ENCODE measurements at regions not wholly inside any gene's neighbourhood (a gene's known extent, or its start where the extent isn't known, plus 50 kb on each side); places are given as distances from the start of the nearest gene placed in this dataset.

GRCh38 chr12:5251786-5252185 is 180.1 kb upstream of the NTF3 start:
- H3K4me3 Mint-ChIP-seq: no peak overlapping the region
- H3K4me1 ChIP-seq (ENCODE audit: insufficient read depth): peaks cover 3% of the 10 kb centered on the region; the same call in 1 of the 2 replicates

GRCh38 chr12:5254703-5255102 is 177.2 kb upstream of the NTF3 start:
- Histone ChIP-seq H3K4me2 (no peak overlapping the region), H4K20me1 (replicated peaks; ENCODE audit: insufficient read depth) (no peaks in the 10 kb centered on the region), H3K27ac (ENCODE audit: low read depth) (no peak overlapping the region), H3K36me3 (ENCODE audit: insufficient read depth) (no peaks in the 10 kb centered on the region), H3K9me2 (ENCODE audit: insufficient read depth) (no peaks in the 10 kb centered on the region), H3K4me3 (no peak overlapping the region), H3K4me1 (ENCODE audit: insufficient read depth) (peaks cover 20% of the 10 kb centered on the region), H3F3A (replicated peaks; ENCODE audit: low read depth) (no peaks in the 10 kb centered on the region), H3K27me3 (ENCODE audit: insufficient read depth) (no peaks in the 10 kb centered on the region), H3K79me2 (replicated peaks; ENCODE audit: insufficient read depth) (no peaks in the 10 kb centered on the region), H2AFZ (no peak overlapping the region)
- Mint-ChIP-seq H3K9me3 (no peaks in the 10 kb centered on the region), H3K36me3 (ENCODE audit: low read depth) (no peaks in the 10 kb centered on the region), H3K4me3 (no peak overlapping the region), H3K27ac (no peak overlapping the region), H3K4me1 (peaks cover 19% of the 10 kb centered on the region), H3K27me3 (ENCODE audit: insufficient read depth, low read depth, poor library complexity) (no peaks in the 10 kb centered on the region)
- no peak for DNase-seq (ENCODE audit: low spot score)
- peak; percentile 48; the same call in 2 of the 3 replicates for ATAC-seq
- TF ChIP-seq ZNF114 (CRISPR knock-in tag; IDR thresholded peaks at IDR 0.05): no peak
- TF ChIP-seq CTCF (conservative IDR thresholded peaks at IDR 0.05; ENCODE audit: low read depth in 2 of 2): no peak
- TF ChIP-seq JUNB (IDR thresholded peaks at IDR 0.05; ENCODE audit: unreplicated experiment): no peak
- no peak for TF ChIP-seq EZH2phosphoT487 (IDR thresholded peaks at IDR 0.05; ENCODE audit: unreplicated experiment)
- no peak for TF ChIP-seq CREB1 (CRISPR knock-in tag; IDR thresholded peaks at IDR 0.05; ENCODE audit: low read depth)
- TF ChIP-seq ETS1 (IDR thresholded peaks at IDR 0.05): no peak
- no peak for TF ChIP-seq STAT1 (IDR thresholded peaks at IDR 0.05; ENCODE audit: unreplicated experiment)
- TF ChIP-seq NANOG (IDR thresholded peaks at IDR 0.05; ENCODE audit: borderline replicate concordance): no peak
- TF ChIP-seq EZH2 (IDR thresholded peaks at IDR 0.05; ENCODE audit: low read depth, unreplicated experiment): no peak
- no peak for TF ChIP-seq ZNF462 (CRISPR knock-in tag; IDR thresholded peaks at IDR 0.05)
- no peak for TF ChIP-seq POLR2AphosphoS5 (IDR thresholded peaks at IDR 0.05; ENCODE audit: low read depth)

More at GRCh38 chr12:5251786-5252185, 180.1 kb upstream of the NTF3 start:
- no peaks in the 10 kb centered on the region for H3F3A ChIP-seq (replicated peaks; ENCODE audit: low read depth)
- Mint-ChIP-seq H3K27me3 (ENCODE audit: insufficient read depth, low read depth, poor library complexity) (no peaks in the 10 kb centered on the region), H3K4me1 (peaks cover 7% of the 10 kb centered on the region; the same call in 2 of the 3 replicates), H3K36me3 (ENCODE audit: low read depth) (no peaks in the 10 kb centered on the region), H3K9me3 (no peaks in the 10 kb centered on the region), H3K27ac (no peak overlapping the region)
- H3K27me3 ChIP-seq (ENCODE audit: insufficient read depth): no peaks in the 10 kb centered on the region
- TF ChIP-seq ZNF114 (CRISPR knock-in tag; IDR thresholded peaks at IDR 0.05) (no peak), NANOG (IDR thresholded peaks at IDR 0.05; ENCODE audit: borderline replicate concordance) (no peak), JUNB (IDR thresholded peaks at IDR 0.05; ENCODE audit: unreplicated experiment) (no peak)
- H3K4me2 ChIP-seq: no peak overlapping the region
- no peak for DNase-seq (ENCODE audit: low spot score)
- H3K9me2 ChIP-seq (ENCODE audit: insufficient read depth): peaks cover 4% of the 10 kb centered on the region; the same call in 1 of the 2 replicates
- ATAC-seq: no peak
- H3K4me3 ChIP-seq: no peak overlapping the region
- no peaks in the 10 kb centered on the region for H4K20me1 ChIP-seq (replicated peaks; ENCODE audit: insufficient read depth)
- H3K36me3 ChIP-seq (ENCODE audit: insufficient read depth): no peaks in the 10 kb centered on the region
- H3K27ac ChIP-seq (ENCODE audit: low read depth): no peak overlapping the region
- no peak overlapping the region for H2AFZ ChIP-seq
- no peaks in the 10 kb centered on the region for H3K79me2 ChIP-seq (replicated peaks; ENCODE audit: insufficient read depth)
